GM12878 (cell line): ENCODE measurements at regions not wholly inside any gene's neighbourhood (a gene's known extent, or its start where the extent isn't known, plus 50 kb on each side); places are given as distances from the start of the nearest gene placed in this dataset.

Source experiments
- ATAC-seq: fragments of 200-7000 bp; cut with Tn5 transposase; 3 replicates; pipeline ENCODE4 v1.9.1; 2020; ENCODE audit warnings: mild to moderate bottlenecking, moderate library complexity
- BruUV-seq: library from RNA; stranded (reverse); fragments of 400-500 nt; replicated peaks from 2 replicates; lab custom pipeline; 2021; lab: Mats Ljungman, UMichigan
- CTCF ChIA-PET: fragments of 300-600 bp; sonication (Branson Sonifier 250); formaldehyde crosslinking; extraction: SDS; loops from one replicate; lab custom pipeline; 2021; ENCODE audit warnings: inconsistent platforms; lab: Yijun Ruan, JAX
- POLR2A ChIA-PET: fragments of 350-600 bp; formaldehyde crosslinking; extraction: SDS; loops from one replicate; lab custom pipeline; 2021; ENCODE audit warnings: inconsistent platforms; lab: Charles Lee
- RAD21 ChIA-PET: fragments of 300-600 bp; sonication (Branson Sonifier 250); formaldehyde crosslinking; loops from one replicate; lab custom pipeline; 2023; ENCODE audit warnings: antibody characterized with exemption; ENCODE audit not compliant: unreplicated experiment; lab: Charles Lee
- SMC1A ChIA-PET: fragments of 300-600 bp; sonication (Branson Sonifier 250); formaldehyde crosslinking; loops from one replicate; lab custom pipeline; 2023; ENCODE audit not compliant: unreplicated experiment, uncharacterized antibody; lab: Charles Lee
- DNase-seq: peaks from one replicate; pipeline ENCODE4 v3.0.0-alpha.2; 2011; ENCODE audit warnings: low read depth, low spot score
- FAIRE-seq: peaks from 3 replicates; lab custom pipeline; 2011; peaks lifted over from hg19 to GRCh38; lab: Jason Lieb, UNC
- H2AFZ ChIP-seq: 2 replicates; pipeline ENCODE4 v1.6.0; 2011; ENCODE audit warnings: low read depth, low read length, control low read depth; ENCODE audit not compliant: control insufficient read depth
- H3K27ac ChIP-seq: 2 replicates; pipeline ENCODE4 v1.5.1; 2011; ENCODE audit warnings: control low read depth; ENCODE audit not compliant: control insufficient read depth, insufficient read depth
- H3K27me3 ChIP-seq, 2 experiments: replicated peaks in 1 of 2; 2 replicates each; pipeline versions ENCODE4 v1.6.0 to v1.6.1; 2011; ENCODE audit warnings: low read length in 1 of 2; ENCODE audit not compliant: control insufficient read depth in 2 of 2, insufficient read depth in 2 of 2
- H3K36me3 ChIP-seq, 2 experiments: 2 replicates each; pipeline ENCODE4 v1.5.1; 2011; ENCODE audit warnings: low read length in 1 of 2; ENCODE audit not compliant: control insufficient read depth in 2 of 2, insufficient read depth in 2 of 2
- H3K4me1 ChIP-seq: 2 replicates; pipeline ENCODE4 v1.6.1; 2011; ENCODE audit warnings: mild to moderate bottlenecking, low read length, moderate library complexity, mixed read lengths; ENCODE audit not compliant: control insufficient read depth, insufficient read depth
- H3K4me2 ChIP-seq: 2 replicates; pipeline ENCODE4 v1.6.0; 2011; ENCODE audit warnings: control low read depth; ENCODE audit not compliant: control insufficient read depth, insufficient read depth
- H3K4me3 ChIP-seq: fragments of 200-600 bp; sonication (generic); 2 replicates; pipeline ENCODE4 v1.5.1; 2016
- H3K79me2 ChIP-seq: 2 replicates; pipeline ENCODE4 v1.6.0; 2011; ENCODE audit warnings: low read length; ENCODE audit not compliant: control insufficient read depth, insufficient read depth
- H3K9ac ChIP-seq: 2 replicates; pipeline ENCODE4 v1.8.0; 2011; ENCODE audit warnings: low read length, control low read depth, mixed read lengths; ENCODE audit not compliant: control insufficient read depth, insufficient read depth
- H3K9me3 ChIP-seq: replicated peaks from 3 replicates; pipeline ENCODE4 v1.5.1; 2011; ENCODE audit warnings: mild to moderate bottlenecking, low read length; ENCODE audit not compliant: control insufficient read depth, insufficient read depth
- H4K20me1 ChIP-seq: 2 replicates; pipeline ENCODE4 v1.6.0; 2011; ENCODE audit not compliant: control insufficient read depth, insufficient read depth
- CBFB ChIP-seq: IDR thresholded peaks from 2 replicates; pipeline ENCODE4 v1.6.1; 2016; ENCODE audit warnings: antibody characterized with exemption, low read depth
- CEBPB ChIP-seq, 2 experiments: fragments of 150-350 bp in 1 of 2; IDR thresholded peaks; 2 replicates each; pipeline ENCODE4 v1.6.1; 2012 to 2014; ENCODE audit warnings: low read depth in 2 of 2, low read length in 2 of 2, borderline replicate concordance in 1 of 2, inconsistent platforms in 1 of 2
- ELK1 ChIP-seq: IDR thresholded peaks from 2 replicates; pipeline ENCODE4 v1.6.1; 2012; ENCODE audit warnings: low read depth, low read length, improper control_type of control experiment
- KAT2A ChIP-seq: conservative IDR thresholded peaks from 2 replicates; pipeline ENCODE4 v1.6.1; 2011; ENCODE audit warnings: low read depth, low read length; ENCODE audit not compliant: control insufficient read depth
- POLR2AphosphoS2 ChIP-seq: IDR thresholded peaks from 2 replicates; pipeline ENCODE4 v1.6.1; 2011; ENCODE audit warnings: low read depth, mild to moderate bottlenecking, low read length, improper control_type of control experiment, moderate library complexity
- PRDM15 ChIP-seq: fragments of 450-650 bp; formaldehyde crosslinking; IDR thresholded peaks from 2 replicates; pipeline ENCODE4 v1.4.0; 2020; ENCODE audit warnings: mild to moderate bottlenecking, moderate library complexity
- SIX5 ChIP-seq: IDR thresholded peaks from 2 replicates; pipeline ENCODE4 v1.6.1; 2011; ENCODE audit warnings: mild to moderate bottlenecking, low read depth, low read length, moderate library complexity; ENCODE audit not compliant: severe bottlenecking
- ZNF207 ChIP-seq: fragments of 450-650 bp; IDR thresholded peaks from 2 replicates; pipeline ENCODE4 v1.6.1; 2014; ENCODE audit warnings: antibody characterized with exemption, mild to moderate bottlenecking, borderline replicate concordance
- ZNF274 ChIP-seq: IDR thresholded peaks from one replicate; pipeline ENCODE4 v1.8.0; 2011; ENCODE audit not compliant: insufficient read length, insufficient read depth
- WGBS: methylation state at CpG from one replicate; pipeline ENCODE4 v1.1.6; 2016; ENCODE audit warnings: low lambda C conversion rate; ENCODE audit not compliant: insufficient replicate concordance, insufficient coverage; ENCODE audit errors: missing lambda C conversion rate; 5-methylcytosine and 5-hydroxymethylcytosine counted together
- in situ Hi-C: fragments of 300-500 bp; cut with MboI; formaldehyde crosslinking; loops from 9 replicates; pipeline ENCODE4 v1.14.3; 2018; ENCODE audit warnings: mixed read lengths
- intact Hi-C: fragments of 100-400 bp; cut with micrococcal nuclease; formaldehyde crosslinking; loops from one replicate; pipeline ENCODE4 v1.14.2; 2022; ENCODE audit not compliant: unreplicated experiment

GRCh38 chr17:22463110-22463850 is 771.0 kb downstream of the KCNJ18 start:
- ChIA-PET POLR2A (no interaction called here), SMC1A (no interaction called here), RAD21 (no interaction called here), CTCF (no interaction called here)
- H2AFZ ChIP-seq = no peak overlapping the region
- H3K4me1 ChIP-seq = no peaks in the 10 kb centered on the region
- BruUV-seq = no TSS peak
- no peaks in the 10 kb centered on the region for H3K27me3 ChIP-seq
- WGBS = 41% methylated on average over 12 of the region's 13 CpGs
- no peak overlapping the region for H3K9ac ChIP-seq
- in situ Hi-C loops (no loop called here), intact Hi-C loops (no loop called here)
- DNase-seq = no peak
- H4K20me1 ChIP-seq = no peaks in the 10 kb centered on the region
- no peak for FAIRE-seq
- TF ChIP-seq CBFB (no peak), SIX5 (no peak), CEBPB (IDR thresholded peaks at IDR 0.05; ENCODE audit: borderline replicate concordance in 1 of 2, low read depth in 2 of 2, low read length in 2 of 2) (no peak), POLR2AphosphoS2 (no peak), ELK1 (no peak), ZNF207 (no peak), KAT2A (no peak), ZNF274 (no peak), PRDM15 (no peak)
- TF ChIP-seq, all 136 proteins: peak for 0
- Histone ChIP-seq H3K4me3 (no peak overlapping the region), H3K4me2 (no peak overlapping the region), H3K36me3 (no peaks in the 10 kb centered on the region), H3K9me3 (no peaks in the 10 kb centered on the region; the same call in 2 of the 3 replicates), H3K79me2 (no peaks in the 10 kb centered on the region), H3K27ac (no peak overlapping the region)
- ATAC-seq = no peak
